ENCODE measurements at regions not wholly inside any gene's neighbourhood (a gene's known extent, or its start where the extent isn't known, plus 50 kb on each side); places are given as distances from the start of the nearest gene placed in this dataset.

- TF ChIP-seq CTCF (IDR thresholded peaks at IDR 0.05; ENCODE audit: insufficient read depth, low read depth, low read length, missing control alignments), result no peak
- H3K4me3 ChIP-seq (ENCODE audit: low read length), result no peak overlapping the region
- DNase-seq (ENCODE audit: low read depth), result no peak
Measured at GRCh38 chr6:137434640-137435039, 59.6 kb downstream of the OLIG3 start.

- no peak overlapping the region for H3K4me3 ChIP-seq (ENCODE audit: low read length)
- TF ChIP-seq CTCF (IDR thresholded peaks at IDR 0.05; ENCODE audit: insufficient read depth, low read depth, low read length, missing control alignments), result no peak
- no peak for DNase-seq (ENCODE audit: low read depth)
Measured at GRCh38 chr6:137432054-137432611, 62.1 kb downstream of the OLIG3 start.

- no peak for DNase-seq (ENCODE audit: low read depth)
- no peak overlapping the region for H3K4me3 ChIP-seq (ENCODE audit: low read length)
- TF ChIP-seq CTCF (IDR thresholded peaks at IDR 0.05; ENCODE audit: insufficient read depth, low read depth, low read length, missing control alignments), result no peak
Measured at GRCh38 chr6:137430954-137431353, 63.2 kb downstream of the OLIG3 start.

GRCh38 chr6:137427656-137428290 lies 66.4 kb downstream of the OLIG3 start:
- no peak for TF ChIP-seq CTCF (IDR thresholded peaks at IDR 0.05; ENCODE audit: insufficient read depth, low read depth, low read length, missing control alignments)
- no peak overlapping the region for H3K4me3 ChIP-seq (ENCODE audit: low read length)
- no peak for DNase-seq (ENCODE audit: low read depth)

GRCh38 chr6:137426007-137426689 lies 68.0 kb downstream of the OLIG3 start:
- no peak for DNase-seq (ENCODE audit: low read depth)
- no peak for TF ChIP-seq CTCF (IDR thresholded peaks at IDR 0.05; ENCODE audit: insufficient read depth, low read depth, low read length, missing control alignments)
- no peak overlapping the region for H3K4me3 ChIP-seq (ENCODE audit: low read length)

- no peak for DNase-seq (ENCODE audit: low read depth)
- no peak overlapping the region for H3K4me3 ChIP-seq (ENCODE audit: low read length)
- TF ChIP-seq CTCF (IDR thresholded peaks at IDR 0.05; ENCODE audit: insufficient read depth, low read depth, low read length, missing control alignments), result no peak
Measured at GRCh38 chr6:137424251-137424650, 69.9 kb downstream of the OLIG3 start.
